ENCODE measurements at regions not wholly inside any gene's neighbourhood (a gene's known extent, or its start where the extent isn't known, plus 50 kb on each side); places are given as distances from the start of the nearest gene placed in this dataset.
"Not testable (repeated sequence)": the region's sequence is repeated elsewhere in the genome, so short reads cannot be mapped to it uniquely, and the experiment has no call there.

- H3K36me3 Mint-ChIP-seq: no peaks in the 10 kb centered on the region
- H3K4me1 Mint-ChIP-seq: peaks cover 48% of the 10 kb centered on the region
- no peak overlapping the region for H3K4me3 Mint-ChIP-seq
- peak; percentile 82 for ATAC-seq
- no peaks in the 10 kb centered on the region for H3K9me3 Mint-ChIP-seq
- H3K27me3 Mint-ChIP-seq: no peaks in the 10 kb centered on the region
- peak overlapping the region; percentile 31 for H3K27ac Mint-ChIP-seq
These were observed 72.0 kb upstream of the CCND2 start for GRCh38 chr12:4201333-4202100.

GRCh38 chr12:4197922-4198763 is 75.4 kb upstream of the CCND2 start:
- H3K4me3 Mint-ChIP-seq: no peak overlapping the region

GRCh38 chr12:4196805-4197420 is 76.6 kb upstream of the CCND2 start:
- H3K27ac Mint-ChIP-seq: no peak overlapping the region
- no peaks in the 10 kb centered on the region for H3K9me3 Mint-ChIP-seq
- H3K4me3 Mint-ChIP-seq: no peak overlapping the region
- ATAC-seq: no peak
- no peaks in the 10 kb centered on the region for H3K27me3 Mint-ChIP-seq
- peaks cover 16% of the 10 kb centered on the region for H3K4me1 Mint-ChIP-seq
- H3K36me3 Mint-ChIP-seq: no peaks in the 10 kb centered on the region

More at GRCh38 chr12:4197922-4198763, 75.4 kb upstream of the CCND2 start:
- Mint-ChIP-seq H3K9me3 (no peaks in the 10 kb centered on the region), H3K4me1 (peaks cover 28% of the 10 kb centered on the region), H3K27ac (no peak overlapping the region), H3K27me3 (no peaks in the 10 kb centered on the region), H3K36me3 (no peaks in the 10 kb centered on the region)
- no peak for ATAC-seq

- no peak for ATAC-seq
These were observed 78.9 kb upstream of the CCND2 start for GRCh38 chr12:4194668-4195067.

DNA sequence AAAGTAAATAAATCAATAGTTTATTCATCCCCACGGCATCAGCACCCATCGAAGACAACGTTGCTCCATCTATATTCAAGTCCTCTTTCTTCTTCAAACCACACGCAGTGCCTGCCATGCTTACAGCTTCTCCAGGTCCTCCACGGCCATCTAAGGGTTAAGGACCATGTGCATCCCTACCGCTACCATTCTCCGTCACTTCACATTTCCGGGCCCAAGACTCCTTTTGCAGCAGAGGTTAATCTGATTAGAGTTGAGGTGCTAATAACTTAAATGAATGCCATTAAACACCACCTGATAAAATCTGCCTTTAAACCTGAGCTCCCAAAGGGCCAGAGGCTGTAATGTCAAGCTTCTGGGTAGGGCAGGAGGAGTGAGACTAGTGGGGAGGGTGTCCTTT is 79.7 kb upstream of the CCND2 start:
- Mint-ChIP-seq H3K36me3 (no peaks in the 10 kb centered on the region), H3K27ac (no peak overlapping the region), H3K27me3 (no peaks in the 10 kb centered on the region), H3K4me3 (no peak overlapping the region), H3K9me3 (no peaks in the 10 kb centered on the region), H3K4me1 (peaks cover 6% of the 10 kb centered on the region)
- no peak for ATAC-seq

More at GRCh38 chr12:4194668-4195067, 78.9 kb upstream of the CCND2 start:
- H3K4me3 Mint-ChIP-seq: no peak overlapping the region
- no peaks in the 10 kb centered on the region for H3K9me3 Mint-ChIP-seq
- no peak overlapping the region for H3K27ac Mint-ChIP-seq
- no peaks in the 10 kb centered on the region for H3K36me3 Mint-ChIP-seq
- H3K4me1 Mint-ChIP-seq: peaks cover 6% of the 10 kb centered on the region
- no peaks in the 10 kb centered on the region for H3K27me3 Mint-ChIP-seq

DNA sequence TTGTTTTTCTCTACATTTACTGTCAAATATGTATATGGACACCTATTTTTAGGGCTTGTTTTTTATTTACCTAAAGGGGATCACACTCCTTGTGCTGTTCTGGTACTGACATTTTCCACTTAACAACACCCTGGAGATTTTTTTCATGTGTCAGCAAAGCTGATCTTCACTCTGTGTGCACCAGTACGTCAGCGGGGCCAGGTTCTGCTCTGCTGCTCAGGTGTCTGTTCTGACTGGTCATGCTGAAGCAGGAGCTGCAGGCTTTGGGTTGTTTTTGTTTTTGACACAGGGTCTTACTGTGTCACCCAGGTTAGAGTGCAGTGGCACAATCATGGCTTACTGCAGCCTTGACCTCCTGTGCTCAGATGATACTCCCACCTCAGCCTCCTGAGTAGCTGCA is 81.9 kb upstream of the CCND2 start:
- Mint-ChIP-seq H3K4me1 (peaks cover 6% of the 10 kb centered on the region), H3K4me3 (no peak overlapping the region), H3K36me3 (no peaks in the 10 kb centered on the region), H3K27me3 (no peaks in the 10 kb centered on the region), H3K9me3 (no peaks in the 10 kb centered on the region), H3K27ac (no peak overlapping the region)
- ATAC-seq: peak; percentile 83

- H3K27me3 Mint-ChIP-seq: no peaks in the 10 kb centered on the region
- H3K4me3 Mint-ChIP-seq: no peak overlapping the region
- ATAC-seq: no peak
- no peaks in the 10 kb centered on the region for H3K36me3 Mint-ChIP-seq
- H3K9me3 Mint-ChIP-seq: no peaks in the 10 kb centered on the region
- H3K27ac Mint-ChIP-seq: no peak overlapping the region
- peaks cover 6% of the 10 kb centered on the region for H3K4me1 Mint-ChIP-seq
These were observed 82.4 kb upstream of the CCND2 start for GRCh38 chr12:4191149-4191548.

- Mint-ChIP-seq H3K4me3 (no peak overlapping the region), H3K4me1 (peaks cover 6% of the 10 kb centered on the region), H3K9me3 (no peaks in the 10 kb centered on the region), H3K27me3 (no peaks in the 10 kb centered on the region), H3K27ac (no peak overlapping the region), H3K36me3 (no peaks in the 10 kb centered on the region)
- ATAC-seq: no peak
These were observed 83.0 kb upstream of the CCND2 start for GRCh38 chr12:4190366-4191063.

- H3K4me1 Mint-ChIP-seq: peaks cover 6% of the 10 kb centered on the region
- no peaks in the 10 kb centered on the region for H3K27me3 Mint-ChIP-seq
These were observed 83.8 kb upstream of the CCND2 start for GRCh38 chr12:4189721-4190120.

GRCh38 chr12:4187916-4188315 is 85.6 kb upstream of the CCND2 start:
- Mint-ChIP-seq H3K9me3 (peaks cover 2% of the 10 kb centered on the region), H3K4me1 (peaks cover 6% of the 10 kb centered on the region), H3K4me3 (no peak overlapping the region), H3K27ac (no peak overlapping the region), H3K36me3 (no peaks in the 10 kb centered on the region), H3K27me3 (no peaks in the 10 kb centered on the region)
- ATAC-seq: no peak

More at GRCh38 chr12:4189721-4190120, 83.8 kb upstream of the CCND2 start:
- Mint-ChIP-seq H3K36me3 (no peaks in the 10 kb centered on the region), H3K4me3 (no peak overlapping the region), H3K9me3 (no peaks in the 10 kb centered on the region), H3K27ac (no peak overlapping the region)
- ATAC-seq: no peak

- not testable (repeated sequence) for H3K4me1 Mint-ChIP-seq, H3K27ac Mint-ChIP-seq, H3K27me3 Mint-ChIP-seq, ATAC-seq, H3K36me3 Mint-ChIP-seq, H3K9me3 Mint-ChIP-seq, H3K4me3 Mint-ChIP-seq
These were observed 86.2 kb upstream of the CCND2 start for GRCh38 chr12:4187315-4187714.

DNA sequence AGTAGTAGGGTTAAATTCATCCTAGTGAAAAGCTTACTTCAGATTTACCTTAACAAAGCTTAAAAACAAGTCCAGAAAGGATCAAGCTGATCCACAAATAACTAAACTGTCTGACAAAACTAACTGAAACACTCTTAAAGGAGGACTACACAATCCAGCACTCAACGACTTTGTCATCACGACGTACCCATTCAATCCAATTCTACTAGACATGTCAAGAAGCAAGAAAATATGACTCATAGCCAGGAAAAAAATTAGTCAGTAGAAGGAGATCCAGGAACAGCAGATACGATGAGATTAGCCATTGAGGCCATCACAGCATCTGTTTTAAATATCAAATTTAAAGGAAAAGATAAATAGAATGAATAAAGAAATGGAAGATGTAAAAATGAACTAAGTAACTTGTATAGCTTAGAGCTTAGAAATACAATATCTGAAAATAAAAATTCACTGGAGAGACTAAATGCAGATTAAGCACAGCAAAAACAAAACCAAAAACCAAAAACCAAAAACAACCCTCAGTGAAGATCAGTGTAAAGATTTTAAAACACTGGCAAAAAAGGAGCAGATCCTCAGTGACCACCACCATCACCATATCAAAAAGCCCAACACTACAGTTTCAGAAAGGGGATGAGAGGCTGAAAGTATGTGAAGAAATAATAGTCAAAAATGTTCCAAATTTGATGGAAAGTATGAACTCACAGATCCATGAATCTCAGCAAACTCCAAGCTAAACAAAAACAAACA is 95.0 kb upstream of the CCND2 start:
- ATAC-seq: no peak
- Mint-ChIP-seq H3K9me3 (peaks cover 5% of the 10 kb centered on the region), H3K36me3 (no peaks in the 10 kb centered on the region), H3K4me1 (peaks cover 9% of the 10 kb centered on the region), H3K27ac (no peak overlapping the region), H3K4me3 (no peak overlapping the region), H3K27me3 (no peaks in the 10 kb centered on the region)

DNA sequence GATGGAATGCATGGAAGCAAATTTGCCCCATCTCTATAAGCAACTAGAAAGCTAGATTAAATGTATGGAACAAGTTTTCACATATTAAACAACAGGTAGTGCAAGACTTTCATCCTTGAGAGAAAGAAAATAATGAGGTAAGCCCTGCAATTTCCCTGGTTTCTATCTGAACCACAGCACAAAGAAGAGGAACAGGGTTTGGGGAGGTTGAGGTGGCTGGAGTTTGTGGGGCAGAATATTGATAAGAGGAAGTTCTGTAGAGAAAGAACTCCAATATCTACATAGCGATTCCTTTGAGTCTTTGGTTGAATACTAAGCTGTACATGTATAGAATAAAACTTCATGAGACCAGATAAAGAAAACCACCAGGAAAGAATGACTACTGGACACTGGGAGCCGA is 96.3 kb upstream of the CCND2 start:
- no peaks in the 10 kb centered on the region for H3K27me3 Mint-ChIP-seq
- H3K4me1 Mint-ChIP-seq: peaks cover 9% of the 10 kb centered on the region
- H3K9me3 Mint-ChIP-seq: no peaks in the 10 kb centered on the region
- no peak overlapping the region for H3K4me3 Mint-ChIP-seq
- no peak for ATAC-seq
- no peak overlapping the region for H3K27ac Mint-ChIP-seq
- H3K36me3 Mint-ChIP-seq: no peaks in the 10 kb centered on the region

DNA sequence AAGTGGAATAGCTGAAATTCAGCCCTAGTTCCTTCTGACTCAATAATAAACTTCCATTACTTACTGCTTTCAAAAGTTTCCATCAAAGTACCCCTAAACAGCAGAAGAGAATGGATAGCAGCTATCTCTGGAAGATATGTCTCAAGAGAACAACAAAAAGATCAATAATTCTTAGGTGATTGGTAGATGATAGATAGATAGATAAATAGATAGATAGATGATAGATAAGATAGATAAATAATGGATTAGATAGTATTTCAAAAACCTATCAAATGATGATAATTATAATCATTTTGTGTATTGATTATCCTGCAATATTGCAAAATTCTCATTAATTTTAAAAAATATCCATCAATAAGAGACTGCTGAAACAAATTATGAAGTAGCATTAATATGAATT is 97.4 kb upstream of the CCND2 start:
- H3K4me3 Mint-ChIP-seq: no peak overlapping the region
- H3K4me1 Mint-ChIP-seq: peaks cover 9% of the 10 kb centered on the region
- no peak overlapping the region for H3K27ac Mint-ChIP-seq
- no peaks in the 10 kb centered on the region for H3K27me3 Mint-ChIP-seq
- H3K36me3 Mint-ChIP-seq: no peaks in the 10 kb centered on the region
- no peak for ATAC-seq
- no peaks in the 10 kb centered on the region for H3K9me3 Mint-ChIP-seq

Data from stimulated activated memory B cell treated with anti-CD40 and anti-IgM and Interleukin-4, amounts not matched to agents 10 μg/mL and 1 μg/mL and 100 μg/mL, for 72 hours (primary cell).